A673 (cell line): ENCODE measurements at regions not wholly inside any gene's neighbourhood (a gene's known extent, or its start where the extent isn't known, plus 50 kb on each side); places are given as distances from the start of the nearest gene placed in this dataset.

Experiments used
- BruUV-seq: library from RNA; stranded (reverse); fragments of 400-500 nt; replicated peaks from 2 replicates; lab custom pipeline; 2021; lab: Mats Ljungman, UMichigan
- CTCF ChIA-PET: fragments of 300-600 bp; sonication (Branson Sonifier 250); formaldehyde crosslinking; loops from one replicate; lab custom pipeline; 2022; ENCODE audit warnings: antibody characterized with exemption; lab: Charles Lee
- POLR2A ChIA-PET: fragments of 300-600 bp; sonication (Branson Sonifier 250); formaldehyde crosslinking; loops from one replicate; lab custom pipeline; 2022; ENCODE audit warnings: antibody characterized with exemption; ENCODE audit not compliant: low non-redundant PET; lab: Charles Lee
- DNase-seq: peaks from one replicate; pipeline ENCODE4 v3.0.0-alpha.2; 2015; ENCODE audit warnings: low spot score
- H3K27ac ChIP-seq: fragments of 200-600 bp; sonication (generic); 2 replicates; pipeline ENCODE4 v1.5.1; 2016; ENCODE audit warnings: mixed run types, low read depth, mild to moderate bottlenecking, mixed read lengths, antibody characterized with exemption, low read length; ENCODE audit not compliant: poor library complexity, severe bottlenecking
- H3K27me3 ChIP-seq: fragments of 200-600 bp; sonication (generic); replicated peaks from 2 replicates; pipeline ENCODE4 v1.6.1; 2017; ENCODE audit warnings: mixed run types, low read depth, mild to moderate bottlenecking, mixed read lengths, antibody characterized with exemption, low read length; ENCODE audit not compliant: insufficient read depth, poor library complexity
- H3K36me3 ChIP-seq: fragments of 200-600 bp; sonication (generic); 2 replicates; pipeline ENCODE4 v1.6.1; 2016; ENCODE audit warnings: mixed run types, mild to moderate bottlenecking, mixed read lengths, antibody characterized with exemption, low read length; ENCODE audit not compliant: insufficient read depth, poor library complexity, severe bottlenecking
- H3K4me1 ChIP-seq: fragments of 200-600 bp; sonication (generic); 2 replicates; pipeline ENCODE4 v1.6.1; 2017; ENCODE audit warnings: mixed run types, mild to moderate bottlenecking, mixed read lengths, antibody characterized with exemption, low read length; ENCODE audit not compliant: insufficient read depth, poor library complexity, severe bottlenecking
- H3K4me3 ChIP-seq: fragments of 200-600 bp; sonication (generic); 2 replicates; pipeline ENCODE4 v1.5.1; 2016; ENCODE audit warnings: low read depth, mixed run types, mild to moderate bottlenecking, mixed read lengths, low read length; ENCODE audit not compliant: poor library complexity, severe bottlenecking
- H3K9me3 ChIP-seq: fragments of 200-600 bp; sonication (generic); 2 replicates; pipeline ENCODE4 v1.6.1; 2016; ENCODE audit warnings: mixed run types, low read depth, mild to moderate bottlenecking, mixed read lengths, antibody characterized with exemption, low read length; ENCODE audit not compliant: poor library complexity, severe bottlenecking
- CTCF ChIP-seq: fragments of 300-800, 200-600 bp; sonication (generic); conservative IDR thresholded peaks from 2 replicates; pipeline ENCODE4 v1.5.1; 2017; ENCODE audit warnings: low read depth, mild to moderate bottlenecking, antibody characterized with exemption, low read length, moderate library complexity, mixed read lengths
- EZH2 ChIP-seq: fragments of 200-600 bp; sonication (generic); IDR thresholded peaks from 2 replicates; pipeline ENCODE4 v1.6.1; 2017; ENCODE audit warnings: borderline replicate concordance, low read depth, mild to moderate bottlenecking, mixed read lengths, antibody characterized with exemption, low read length; ENCODE audit not compliant: poor library complexity, severe bottlenecking
- intact Hi-C: fragments of 100-400 bp; cut with micrococcal nuclease; formaldehyde crosslinking; loops from one replicate; pipeline ENCODE4 v1.10.0; 2022; ENCODE audit not compliant: unreplicated experiment

- BruUV-seq = no TSS peak
- no peak overlapping the region for H3K4me3 ChIP-seq
- intact Hi-C loops = no loop called here
- H3K27me3 ChIP-seq = peaks cover 7% of the 10 kb centered on the region
- H3K4me1 ChIP-seq = no peaks in the 10 kb centered on the region
- no peak for DNase-seq
- TF ChIP-seq CTCF (no peak), EZH2 (no peak)
- ChIA-PET CTCF (no interaction called here), POLR2A (no interaction called here)
- no peaks in the 10 kb centered on the region for H3K9me3 ChIP-seq
- H3K27ac ChIP-seq = no peak overlapping the region
- H3K36me3 ChIP-seq = no peaks in the 10 kb centered on the region
Observed at GRCh38 chr9:118336943-118337330, 632.7 kb downstream of the TLR4 start.

GRCh38 chr9:118360036-118360435 lies 655.8 kb downstream of the TLR4 start:
- no peak overlapping the region for H3K27ac ChIP-seq
- ChIA-PET POLR2A (no interaction called here), CTCF (no interaction called here)
- TF ChIP-seq EZH2 (no peak), CTCF (no peak)
- H3K4me3 ChIP-seq = no peak overlapping the region
- no peak for DNase-seq
- BruUV-seq = no TSS peak
- no peaks in the 10 kb centered on the region for H3K4me1 ChIP-seq
- intact Hi-C loops = no loop called here
- no peaks in the 10 kb centered on the region for H3K36me3 ChIP-seq
- no peaks in the 10 kb centered on the region for H3K9me3 ChIP-seq
- H3K27me3 ChIP-seq = no peaks in the 10 kb centered on the region

- POLR2A ChIA-PET = no interaction called here
- H3K27ac ChIP-seq = no peak overlapping the region
- TF ChIP-seq CTCF = no peak
- BruUV-seq = no TSS peak
- no peaks in the 10 kb centered on the region for H3K36me3 ChIP-seq
- H3K4me3 ChIP-seq = no peak overlapping the region
- no peak for DNase-seq
- H3K27me3 ChIP-seq = no peaks in the 10 kb centered on the region
- no peaks in the 10 kb centered on the region for H3K4me1 ChIP-seq
- intact Hi-C loops = no loop called here
- CTCF ChIA-PET = no interaction called here
- no peaks in the 10 kb centered on the region for H3K9me3 ChIP-seq
Observed at GRCh38 chr9:118362123-118362522, 657.9 kb downstream of the TLR4 start.
